ENCODE measurements at regions not wholly inside any gene's neighbourhood (a gene's known extent, or its start where the extent isn't known, plus 50 kb on each side); places are given as distances from the start of the nearest gene placed in this dataset.
"Not testable (repeated sequence)": the region's sequence is repeated elsewhere in the genome, so short reads cannot be mapped to it uniquely, and the experiment has no call there.

DNA sequence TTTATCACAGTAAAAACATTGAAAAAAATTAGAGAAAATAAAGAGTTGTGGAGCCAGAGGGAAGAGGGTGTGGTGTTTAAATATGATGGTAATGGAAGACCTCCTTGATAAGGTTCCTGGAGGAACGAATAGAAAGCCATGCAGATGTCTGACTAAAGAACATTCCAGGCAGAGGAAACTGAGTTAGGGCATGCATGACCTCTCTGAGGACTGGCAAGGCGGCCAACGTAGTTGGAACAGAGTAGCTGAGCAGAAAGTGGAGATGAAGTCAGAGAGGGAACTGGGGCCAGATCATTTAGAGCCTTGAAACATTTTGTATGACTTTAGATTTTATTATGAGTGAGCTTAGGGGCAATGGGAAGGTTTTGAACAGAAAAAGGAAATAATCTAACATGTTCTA, 377.5 kb downstream of the HLX start:
- ChIA-PET CTCF (no interaction called here), POLR2A (no interaction called here)
- Mint-ChIP-seq H3K4me3 (no peak overlapping the region), H3K4me1 (no peaks in the 10 kb centered on the region), H3K27me3 (no peaks in the 10 kb centered on the region), H3K36me3 (no peaks in the 10 kb centered on the region), H3K9me3 (peaks cover 5 to 12% (median 10%) of the 10 kb centered on the region in 5 donors), H3K27ac (no peak overlapping the region)
- no peaks in the 10 kb centered on the region for H3K27me3 ChIP-seq (ENCODE audit: insufficient read depth, low read length, poor library complexity, severe bottlenecking)
- H3K9me3 ChIP-seq (ENCODE audit: low read length) = no peaks in the 10 kb centered on the region
- no peak for DNase-seq
- no peaks in the 10 kb centered on the region for H3K36me3 ChIP-seq (ENCODE audit: insufficient read depth, low read length)
- no peaks in the 10 kb centered on the region for H3K4me1 ChIP-seq (ENCODE audit: insufficient read depth, low read length)
- H3K4me3 ChIP-seq (ENCODE audit: low read length) = no peak overlapping the region
- H3K27ac ChIP-seq (ENCODE audit: low read depth, low read length) = no peak overlapping the region

DNA sequence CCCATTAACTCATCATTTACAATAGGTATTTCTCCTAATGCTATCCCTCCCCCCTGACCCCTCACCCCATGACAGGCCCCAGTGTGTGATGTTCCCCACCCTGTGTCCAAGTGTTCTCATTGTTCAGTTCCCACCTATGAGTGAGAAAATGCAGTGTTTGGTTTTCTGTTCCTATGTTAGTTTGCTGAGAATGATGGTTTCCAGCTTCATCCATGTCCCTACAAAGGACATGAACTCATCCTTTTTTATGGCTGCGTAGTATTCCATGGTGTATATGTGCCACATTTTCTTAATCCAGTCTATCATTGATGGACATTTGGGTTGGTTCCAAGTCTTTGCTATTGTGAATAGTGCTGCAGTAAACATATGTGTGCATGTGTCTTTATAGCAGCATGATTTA, 378.3 kb downstream of the HLX start:
- H3K27me3 Mint-ChIP-seq; H3K27ac ChIP-seq (ENCODE audit: low read depth, low read length); H3K4me3 ChIP-seq (ENCODE audit: low read length); H3K4me3 Mint-ChIP-seq; H3K4me1 Mint-ChIP-seq; H3K9me3 ChIP-seq (ENCODE audit: low read length); H3K27me3 ChIP-seq (ENCODE audit: insufficient read depth, low read length, poor library complexity, severe bottlenecking); H3K27ac Mint-ChIP-seq; H3K36me3 Mint-ChIP-seq; DNase-seq; CTCF ChIA-PET; H3K4me1 ChIP-seq (ENCODE audit: insufficient read depth, low read length); H3K36me3 ChIP-seq (ENCODE audit: insufficient read depth, low read length); POLR2A ChIA-PET: not testable (repeated sequence)
- peaks cover 6 to 12% (median 11%) of the 10 kb centered on the region in 5 donors for H3K9me3 Mint-ChIP-seq

DNA sequence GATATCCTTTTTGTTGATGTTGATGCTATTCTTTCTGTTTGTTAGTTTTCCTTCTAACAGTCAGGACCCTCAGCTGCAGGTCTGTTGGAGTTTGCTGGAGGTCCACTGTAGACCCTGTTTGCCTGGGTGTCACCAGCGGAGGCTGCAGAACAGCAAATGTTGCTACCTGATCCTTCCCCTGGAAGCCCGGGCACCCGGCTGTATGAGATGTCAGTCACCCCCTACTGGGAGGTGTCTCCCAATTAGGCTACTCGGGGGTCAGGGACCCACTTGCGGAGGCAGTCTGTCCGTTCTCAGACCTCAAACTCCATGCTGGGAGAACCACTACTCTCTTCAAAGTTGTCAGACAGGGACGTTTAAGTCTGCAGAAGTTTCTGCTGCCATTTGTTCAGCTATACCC, 383.4 kb downstream of the HLX start:
- H3K4me3 Mint-ChIP-seq; H3K27ac Mint-ChIP-seq; POLR2A ChIA-PET; DNase-seq; H3K4me1 ChIP-seq (ENCODE audit: insufficient read depth, low read length); H3K27me3 Mint-ChIP-seq; H3K27ac ChIP-seq (ENCODE audit: low read depth, low read length); H3K9me3 ChIP-seq (ENCODE audit: low read length); H3K36me3 ChIP-seq (ENCODE audit: insufficient read depth, low read length); CTCF ChIA-PET; H3K4me3 ChIP-seq (ENCODE audit: low read length); H3K4me1 Mint-ChIP-seq; H3K27me3 ChIP-seq (ENCODE audit: insufficient read depth, low read length, poor library complexity, severe bottlenecking); H3K36me3 Mint-ChIP-seq: not testable (repeated sequence)
- H3K9me3 Mint-ChIP-seq = peaks cover 0 to 16% (median 6%) of the 10 kb centered on the region in 5 donors

DNA sequence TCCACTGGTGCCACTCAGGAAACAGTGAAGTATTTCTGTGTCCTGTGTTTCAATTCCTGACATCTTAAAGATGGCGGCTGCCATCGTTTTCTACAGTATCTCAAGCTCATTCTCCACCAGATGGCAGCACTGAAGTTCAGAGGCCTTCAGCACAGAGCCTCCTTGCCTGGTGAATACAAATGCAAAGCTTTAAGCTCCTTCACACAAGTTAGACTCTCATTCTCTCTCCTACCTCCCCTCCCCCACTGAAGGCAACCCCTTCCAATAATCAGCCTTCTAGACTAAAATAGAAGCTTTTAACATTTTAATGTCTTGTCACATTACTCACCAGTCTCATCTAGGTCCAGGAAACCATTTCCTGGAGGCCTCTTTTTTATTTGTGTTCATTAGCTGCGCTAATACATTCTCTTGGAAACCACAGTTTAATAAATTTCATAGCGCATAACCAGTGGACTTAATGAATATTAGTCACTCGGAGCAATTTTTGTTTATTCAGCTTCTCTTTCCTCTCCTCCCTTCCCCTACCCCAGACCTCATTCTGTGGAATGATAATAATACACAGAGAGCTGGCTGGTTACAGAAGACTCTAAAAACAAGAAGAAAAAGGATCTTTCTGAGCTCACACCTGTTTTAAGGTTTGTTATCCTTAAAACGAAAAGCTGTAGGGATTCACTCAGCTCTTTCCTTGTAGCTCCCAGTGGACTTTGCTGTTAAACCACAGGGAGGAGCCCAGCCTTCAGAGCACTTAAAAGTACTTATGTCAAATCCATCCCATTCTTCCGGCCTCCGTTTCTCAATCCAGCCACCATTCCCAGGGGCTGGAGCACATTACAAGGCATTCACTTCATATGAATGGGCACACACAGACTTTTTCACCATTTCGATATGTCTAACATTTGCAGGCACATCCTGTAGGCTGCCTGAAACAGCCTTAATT, 384.9 kb downstream of the HLX start:
- no peak overlapping the region for H3K27ac ChIP-seq (ENCODE audit: low read depth, low read length)
- CTCF ChIA-PET = no interaction called here
- Mint-ChIP-seq H3K27ac (no peak overlapping the region), H3K27me3 (peaks cover 0 to 5% of the 10 kb centered on the region in 2 donors), H3K4me1 (no peaks in the 10 kb centered on the region), H3K36me3 (no peaks in the 10 kb centered on the region), H3K9me3 (peaks cover 0 to 16% (median 4%) of the 10 kb centered on the region in 5 donors), H3K4me3 (no peak overlapping the region)
- no peaks in the 10 kb centered on the region for H3K36me3 ChIP-seq (ENCODE audit: insufficient read depth, low read length)
- DNase-seq = peak in 3 of 5 donors; percentile 1 to 44 (median 3)
- POLR2A ChIA-PET = no interaction called here
- no peaks in the 10 kb centered on the region for H3K4me1 ChIP-seq (ENCODE audit: insufficient read depth, low read length)
- H3K27me3 ChIP-seq (ENCODE audit: insufficient read depth, low read length, poor library complexity, severe bottlenecking) = no peaks in the 10 kb centered on the region
- no peaks in the 10 kb centered on the region for H3K9me3 ChIP-seq (ENCODE audit: low read length)
- H3K4me3 ChIP-seq (ENCODE audit: low read length) = no peak overlapping the region

DNA sequence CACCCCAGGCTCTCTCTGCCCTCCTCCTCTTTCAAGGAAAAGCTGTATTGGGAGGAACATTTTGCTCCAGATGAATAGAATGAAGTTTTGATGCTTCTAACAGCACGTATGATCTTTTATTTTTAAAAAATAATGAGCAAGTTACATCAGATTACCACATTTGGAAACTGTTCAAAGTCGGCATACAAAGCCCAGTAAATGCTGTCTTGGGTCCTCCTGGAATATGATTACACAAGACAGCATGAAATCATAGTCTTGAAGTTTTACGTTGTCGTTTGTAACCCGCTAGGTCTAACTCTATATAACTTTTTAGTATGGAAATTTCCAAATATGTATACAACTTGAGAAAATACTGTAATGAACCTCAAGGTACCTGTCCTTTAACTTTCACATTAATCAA, 385.6 kb downstream of the HLX start:
- Histone ChIP-seq H3K36me3 (ENCODE audit: insufficient read depth, low read length) (no peaks in the 10 kb centered on the region), H3K27ac (ENCODE audit: low read depth, low read length) (no peak overlapping the region), H3K9me3 (ENCODE audit: low read length) (no peaks in the 10 kb centered on the region), H3K4me1 (ENCODE audit: insufficient read depth, low read length) (no peaks in the 10 kb centered on the region), H3K4me3 (ENCODE audit: low read length) (no peak overlapping the region), H3K27me3 (ENCODE audit: insufficient read depth, low read length, poor library complexity, severe bottlenecking) (no peaks in the 10 kb centered on the region)
- CTCF ChIA-PET = no interaction called here
- Mint-ChIP-seq H3K27ac (no peak overlapping the region), H3K4me3 (no peak overlapping the region), H3K4me1 (no peaks in the 10 kb centered on the region), H3K9me3 (peaks cover 0 to 16% (median 2%) of the 10 kb centered on the region in 5 donors), H3K36me3 (no peaks in the 10 kb centered on the region), H3K27me3 (peaks cover 0 to 5% of the 10 kb centered on the region in 2 donors)
- DNase-seq = no peak
- POLR2A ChIA-PET = no interaction called here

DNA sequence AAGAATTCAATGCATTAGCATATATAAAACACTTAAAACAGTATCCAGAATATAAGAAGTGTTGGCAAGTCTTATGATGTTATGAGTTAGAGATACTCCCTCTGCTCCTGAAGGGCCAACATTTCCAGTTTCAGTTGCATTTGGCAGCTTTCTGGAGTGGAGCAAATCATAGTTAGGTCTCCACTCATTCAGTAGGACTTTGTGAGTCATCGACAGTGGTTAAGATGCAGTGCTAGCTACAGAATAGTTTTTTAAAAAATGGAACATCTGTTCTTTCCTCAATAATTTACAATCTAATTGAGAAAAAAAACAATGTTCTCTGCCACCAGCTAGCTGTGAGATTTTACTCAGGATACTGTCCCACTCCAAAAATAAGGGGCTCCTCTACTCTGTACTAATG, 389.1 kb downstream of the HLX start:
- no peaks in the 10 kb centered on the region for H3K27me3 ChIP-seq (ENCODE audit: insufficient read depth, low read length, poor library complexity, severe bottlenecking)
- DNase-seq = no peak
- no peak overlapping the region for H3K4me3 ChIP-seq (ENCODE audit: low read length)
- no peaks in the 10 kb centered on the region for H3K4me1 ChIP-seq (ENCODE audit: insufficient read depth, low read length)
- H3K9me3 ChIP-seq (ENCODE audit: low read length) = no peaks in the 10 kb centered on the region
- no peaks in the 10 kb centered on the region for H3K4me1 Mint-ChIP-seq
- H3K27me3 Mint-ChIP-seq = peaks cover 0 to 5% of the 10 kb centered on the region in 2 donors
- H3K36me3 Mint-ChIP-seq = no peaks in the 10 kb centered on the region
- ChIA-PET POLR2A (no interaction called here), CTCF (no interaction called here)
- H3K9me3 Mint-ChIP-seq = peaks cover 0 to 8% (median 1%) of the 10 kb centered on the region in 5 donors
- no peaks in the 10 kb centered on the region for H3K36me3 ChIP-seq (ENCODE audit: insufficient read depth, low read length)
- no peak overlapping the region for H3K27ac ChIP-seq (ENCODE audit: low read depth, low read length)
- H3K4me3 Mint-ChIP-seq = no peak overlapping the region
- H3K27ac Mint-ChIP-seq = no peak overlapping the region

DNA sequence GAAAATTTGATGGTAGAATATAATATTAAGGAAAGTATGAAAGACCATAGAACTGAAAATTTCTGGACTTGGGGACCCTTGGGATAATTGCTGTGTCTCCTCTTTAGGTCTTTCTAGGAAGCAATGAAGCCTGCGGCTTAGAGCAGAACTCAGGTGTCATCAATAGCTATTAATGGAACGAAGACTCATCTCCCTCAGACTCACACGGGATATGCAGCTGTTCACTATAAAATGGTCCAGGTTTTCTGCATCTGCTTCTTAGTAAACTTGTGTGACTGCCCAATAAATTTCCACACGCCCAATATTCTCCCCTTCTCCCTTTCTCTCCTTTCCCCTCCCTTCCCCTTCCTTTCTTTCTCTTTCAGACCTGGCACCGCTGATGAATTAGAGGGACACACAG, 392.5 kb downstream of the HLX start:
- no peaks in the 10 kb centered on the region for H3K36me3 ChIP-seq (ENCODE audit: insufficient read depth, low read length)
- H3K27ac ChIP-seq (ENCODE audit: low read depth, low read length) = no peak overlapping the region
- ChIA-PET POLR2A (no interaction called here), CTCF (no interaction called here)
- H3K27me3 ChIP-seq (ENCODE audit: insufficient read depth, low read length, poor library complexity, severe bottlenecking) = no peaks in the 10 kb centered on the region
- Mint-ChIP-seq H3K36me3 (no peaks in the 10 kb centered on the region), H3K4me3 (no peak overlapping the region), H3K27me3 (no peaks in the 10 kb centered on the region), H3K4me1 (no peaks in the 10 kb centered on the region), H3K27ac (no peak overlapping the region), H3K9me3 (peaks cover 0 to 1% (median 0%) of the 10 kb centered on the region in 5 donors)
- H3K4me3 ChIP-seq (ENCODE audit: low read length) = no peak overlapping the region
- no peaks in the 10 kb centered on the region for H3K9me3 ChIP-seq (ENCODE audit: low read length)
- no peak for DNase-seq
- H3K4me1 ChIP-seq (ENCODE audit: insufficient read depth, low read length) = no peaks in the 10 kb centered on the region

DNA sequence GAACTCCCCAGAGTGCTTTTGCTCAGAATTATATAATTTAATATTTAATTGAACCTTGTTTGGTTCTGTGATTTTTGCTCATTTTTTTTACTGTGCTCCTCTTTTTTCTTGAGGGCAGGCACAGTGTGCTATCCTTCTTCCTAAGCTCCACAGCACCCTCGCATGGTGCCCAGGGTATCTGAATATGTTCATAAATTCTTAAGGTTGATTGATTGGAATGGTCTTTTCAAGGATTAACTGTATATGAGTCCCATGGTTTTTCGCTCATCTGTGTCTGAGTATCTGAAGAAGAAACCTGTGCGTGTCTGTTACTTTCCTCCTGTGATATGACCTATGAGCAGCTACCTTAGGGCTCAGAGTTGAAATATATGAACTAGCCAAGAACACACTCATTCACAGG, 393.7 kb downstream of the HLX start:
- DNase-seq = no peak
- H3K27ac ChIP-seq (ENCODE audit: low read depth, low read length) = no peak overlapping the region
- no peaks in the 10 kb centered on the region for H3K36me3 Mint-ChIP-seq
- H3K4me3 ChIP-seq (ENCODE audit: low read length) = no peak overlapping the region
- no peaks in the 10 kb centered on the region for H3K27me3 ChIP-seq (ENCODE audit: insufficient read depth, low read length, poor library complexity, severe bottlenecking)
- CTCF ChIA-PET = no interaction called here
- no peak overlapping the region for H3K4me3 Mint-ChIP-seq
- H3K36me3 ChIP-seq (ENCODE audit: insufficient read depth, low read length) = no peaks in the 10 kb centered on the region
- no peaks in the 10 kb centered on the region for H3K27me3 Mint-ChIP-seq
- H3K4me1 Mint-ChIP-seq = no peaks in the 10 kb centered on the region
- no peak overlapping the region for H3K27ac Mint-ChIP-seq
- no peaks in the 10 kb centered on the region for H3K4me1 ChIP-seq (ENCODE audit: insufficient read depth, low read length)
- no peaks in the 10 kb centered on the region for H3K9me3 ChIP-seq (ENCODE audit: low read length)
- peaks cover 0 to 1% (median 0%) of the 10 kb centered on the region in 5 donors for H3K9me3 Mint-ChIP-seq
- POLR2A ChIA-PET = no interaction called here

Measured in CD8-positive, alpha-beta memory T cell (primary cell).